ENCODE measurements at regions not wholly inside any gene's neighbourhood (a gene's known extent, or its start where the extent isn't known, plus 50 kb on each side); places are given as distances from the start of the nearest gene placed in this dataset.

DNA sequence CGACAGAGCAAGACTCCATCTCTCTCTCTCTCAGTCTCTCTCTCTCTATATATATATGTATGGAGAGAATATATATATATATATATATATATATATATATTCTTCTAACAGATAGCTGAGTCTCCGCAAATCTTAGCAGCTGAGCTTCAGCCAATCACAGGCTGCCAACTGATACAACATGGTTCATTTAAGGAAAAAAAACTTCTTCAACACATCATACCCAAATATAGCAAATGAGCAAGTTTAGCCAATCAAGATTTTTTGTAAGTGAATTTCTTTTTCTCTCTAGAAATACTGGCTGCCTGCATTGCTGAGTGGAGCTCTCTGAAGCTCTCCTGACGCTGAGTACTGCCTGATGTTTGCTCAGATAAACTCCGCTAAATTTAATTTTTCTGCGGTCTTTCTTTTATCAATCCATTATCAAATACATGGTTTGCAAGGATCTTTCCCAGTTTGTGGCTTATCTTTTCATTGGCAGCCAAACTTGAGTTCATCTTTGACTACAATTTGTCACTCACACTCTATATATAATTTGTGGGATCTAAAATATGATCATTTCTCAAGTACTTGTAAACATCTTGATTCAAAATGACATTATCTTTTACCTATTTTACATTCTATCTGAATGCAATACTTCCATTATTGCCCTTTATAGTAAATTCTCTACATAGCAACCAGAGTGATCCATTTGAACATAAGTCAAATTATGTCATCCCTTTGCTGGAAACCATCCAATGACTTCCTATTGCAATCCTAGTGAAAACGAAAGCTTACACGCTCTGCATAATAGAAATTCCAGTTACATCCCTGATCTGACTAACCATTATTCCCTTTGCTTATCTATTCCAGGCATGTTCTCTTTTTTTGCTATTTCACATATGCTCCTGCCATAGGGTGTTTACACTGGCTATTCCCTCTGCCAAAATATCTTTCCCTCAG lies 2131.7 kb downstream of the MRPL39 start:
- H3K27me3 Mint-ChIP-seq (ENCODE audit: unreplicated experiment): no peaks in the 10 kb centered on the region
- TF ChIP-seq, protein P1, sequence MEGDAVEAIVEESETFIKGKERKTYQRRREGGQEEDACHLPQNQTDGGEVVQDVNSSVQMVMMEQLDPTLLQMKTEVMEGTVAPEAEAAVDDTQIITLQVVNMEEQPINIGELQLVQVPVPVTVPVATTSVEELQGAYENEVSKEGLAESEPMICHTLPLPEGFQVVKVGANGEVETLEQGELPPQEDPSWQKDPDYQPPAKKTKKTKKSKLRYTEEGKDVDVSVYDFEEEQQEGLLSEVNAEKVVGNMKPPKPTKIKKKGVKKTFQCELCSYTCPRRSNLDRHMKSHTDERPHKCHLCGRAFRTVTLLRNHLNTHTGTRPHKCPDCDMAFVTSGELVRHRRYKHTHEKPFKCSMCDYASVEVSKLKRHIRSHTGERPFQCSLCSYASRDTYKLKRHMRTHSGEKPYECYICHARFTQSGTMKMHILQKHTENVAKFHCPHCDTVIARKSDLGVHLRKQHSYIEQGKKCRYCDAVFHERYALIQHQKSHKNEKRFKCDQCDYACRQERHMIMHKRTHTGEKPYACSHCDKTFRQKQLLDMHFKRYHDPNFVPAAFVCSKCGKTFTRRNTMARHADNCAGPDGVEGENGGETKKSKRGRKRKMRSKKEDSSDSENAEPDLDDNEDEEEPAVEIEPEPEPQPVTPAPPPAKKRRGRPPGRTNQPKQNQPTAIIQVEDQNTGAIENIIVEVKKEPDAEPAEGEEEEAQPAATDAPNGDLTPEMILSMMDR (IDR thresholded peaks at IDR 0.05; ENCODE audit: unreplicated experiment): no peak
- H3K4me3 Mint-ChIP-seq (ENCODE audit: low read depth, unreplicated experiment): no peak overlapping the region
- intact Hi-C loops (cut with micrococcal nuclease; ENCODE audit: unreplicated experiment): no loop called here
- no peak for DNase-seq
- no peak overlapping the region for H3K27ac Mint-ChIP-seq (ENCODE audit: unreplicated experiment)
- no peaks in the 10 kb centered on the region for H3K4me1 Mint-ChIP-seq (ENCODE audit: low read depth, unreplicated experiment)
- BruUV-seq (replicated peaks): no TSS peak
- no peaks in the 10 kb centered on the region for H3K36me3 Mint-ChIP-seq (ENCODE audit: insufficient read depth, unreplicated experiment)
- CTCF ChIA-PET: no interaction called here
- H3K9me3 Mint-ChIP-seq (ENCODE audit: low read depth, unreplicated experiment): peaks cover 8% of the 10 kb centered on the region

DNA sequence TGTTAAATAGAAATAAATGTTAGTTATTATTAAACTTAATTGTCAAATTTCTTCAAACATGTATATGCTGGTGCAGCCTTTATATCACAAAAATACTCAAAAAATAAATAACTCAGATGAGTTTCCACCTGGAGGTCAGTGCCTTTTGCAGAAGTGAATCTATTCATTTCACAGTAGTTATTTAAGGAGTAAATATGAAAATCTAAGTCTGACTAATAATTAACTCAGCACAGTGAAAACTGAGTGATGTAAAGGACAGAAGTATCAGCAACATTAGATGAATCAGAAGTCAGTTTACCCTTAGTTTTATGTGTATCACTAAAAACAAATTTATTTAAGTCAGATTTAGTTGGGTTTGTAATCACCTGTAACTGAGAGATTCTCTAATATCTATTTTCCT lies 2135.4 kb downstream of the MRPL39 start:
- TF ChIP-seq, protein P1 (IDR thresholded peaks at IDR 0.05; ENCODE audit: unreplicated experiment): no peak
- Mint-ChIP-seq H3K9me3 (ENCODE audit: low read depth, unreplicated experiment) (peaks cover 6% of the 10 kb centered on the region), H3K4me1 (ENCODE audit: low read depth, unreplicated experiment) (no peaks in the 10 kb centered on the region), H3K27me3 (ENCODE audit: unreplicated experiment) (no peaks in the 10 kb centered on the region), H3K27ac (ENCODE audit: unreplicated experiment) (no peak overlapping the region), H3K36me3 (ENCODE audit: insufficient read depth, unreplicated experiment) (no peaks in the 10 kb centered on the region), H3K4me3 (ENCODE audit: low read depth, unreplicated experiment) (no peak overlapping the region)
- DNase-seq: no peak
- intact Hi-C loops (cut with micrococcal nuclease; ENCODE audit: unreplicated experiment): no loop called here
- CTCF ChIA-PET: no interaction called here
- no TSS peak for BruUV-seq (replicated peaks)

DNA sequence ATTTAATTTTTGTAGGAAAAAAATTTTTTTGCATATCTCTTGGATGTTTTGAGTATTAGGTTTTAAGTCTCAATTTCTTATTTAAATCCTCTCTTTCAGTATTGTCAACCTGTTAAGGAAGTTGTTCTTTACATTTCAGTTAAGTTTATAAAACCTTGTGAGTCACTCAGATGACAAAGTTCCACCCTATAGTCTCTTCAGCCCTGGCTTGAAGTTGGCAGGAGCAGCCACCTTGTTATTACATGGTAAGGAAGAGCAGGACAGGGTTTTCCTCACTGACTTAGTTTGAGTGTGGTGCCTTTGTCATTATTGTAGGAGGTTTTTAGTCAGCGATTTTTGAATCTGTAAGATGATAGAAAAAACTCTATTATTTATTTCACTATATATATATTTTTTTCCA lies 2143.9 kb downstream of the MRPL39 start:
- H3K36me3 Mint-ChIP-seq (ENCODE audit: insufficient read depth, unreplicated experiment): no peaks in the 10 kb centered on the region
- no peaks in the 10 kb centered on the region for H3K27me3 Mint-ChIP-seq (ENCODE audit: unreplicated experiment)
- no peak overlapping the region for H3K4me3 Mint-ChIP-seq (ENCODE audit: low read depth, unreplicated experiment)
- no peak overlapping the region for H3K27ac Mint-ChIP-seq (ENCODE audit: unreplicated experiment)
- TF ChIP-seq, protein P1 (IDR thresholded peaks at IDR 0.05; ENCODE audit: unreplicated experiment): no peak
- no TSS peak for BruUV-seq (replicated peaks)
- intact Hi-C loops (cut with micrococcal nuclease; ENCODE audit: unreplicated experiment): no loop called here
- CTCF ChIA-PET: no interaction called here
- peaks cover 3% of the 10 kb centered on the region for H3K9me3 Mint-ChIP-seq (ENCODE audit: low read depth, unreplicated experiment)
- no peak for DNase-seq
- H3K4me1 Mint-ChIP-seq (ENCODE audit: low read depth, unreplicated experiment): no peaks in the 10 kb centered on the region

DNA sequence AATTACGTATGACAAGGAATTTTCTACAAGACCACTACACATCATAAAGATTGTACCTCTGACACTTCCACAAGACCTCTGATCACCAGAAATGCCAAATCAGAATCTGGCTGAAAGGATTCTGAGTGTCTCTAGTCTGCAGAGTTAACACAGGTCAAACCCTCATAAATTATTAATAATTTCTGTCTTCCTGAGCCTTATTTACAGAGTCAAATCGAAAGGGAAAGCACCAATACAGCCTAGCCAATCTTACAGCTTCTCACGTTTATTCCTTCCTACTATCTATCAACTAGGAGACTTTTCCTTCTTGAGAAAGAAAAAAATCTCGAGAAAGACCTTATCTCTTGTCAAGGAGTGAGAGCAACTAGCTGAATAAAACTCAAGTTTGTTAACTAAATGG lies 2151.6 kb downstream of the MRPL39 start:
- H3K27ac Mint-ChIP-seq (ENCODE audit: unreplicated experiment): no peak overlapping the region
- no peaks in the 10 kb centered on the region for H3K27me3 Mint-ChIP-seq (ENCODE audit: unreplicated experiment)
- H3K36me3 Mint-ChIP-seq (ENCODE audit: insufficient read depth, unreplicated experiment): no peaks in the 10 kb centered on the region
- H3K9me3 Mint-ChIP-seq (ENCODE audit: low read depth, unreplicated experiment): peaks cover 2% of the 10 kb centered on the region
- TF ChIP-seq, protein P1 (IDR thresholded peaks at IDR 0.05; ENCODE audit: unreplicated experiment): no peak
- BruUV-seq (replicated peaks): no TSS peak
- H3K4me1 Mint-ChIP-seq (ENCODE audit: low read depth, unreplicated experiment): no peaks in the 10 kb centered on the region
- H3K4me3 Mint-ChIP-seq (ENCODE audit: low read depth, unreplicated experiment): no peak overlapping the region
- DNase-seq: no peak
- intact Hi-C loops (cut with micrococcal nuclease; ENCODE audit: unreplicated experiment): no loop called here
- CTCF ChIA-PET: no interaction called here

All from Calu3 (cell line).